Endothelial cell of umbilical vein (primary cell): ENCODE measurements at regions not wholly inside any gene's neighbourhood (a gene's known extent, or its start where the extent isn't known, plus 50 kb on each side); places are given as distances from the start of the nearest gene placed in this dataset.

Experiments
- BruUV-seq: library from RNA; stranded (reverse); fragments of 400-500 nt; replicated peaks from 2 replicates; lab custom pipeline; 2021; lab: Mats Ljungman, UMichigan
- CTCF ChIA-PET: fragments of 300-600, 350-600 bp; sonication (Branson Sonifier 250); formaldehyde crosslinking; loops from one replicate; lab custom pipeline; 2021; ENCODE audit warnings: antibody characterized with exemption, inconsistent platforms; lab: Charles Lee
- POLR2A ChIA-PET: fragments of 300-600, 350-600 bp; sonication (Branson Sonifier 250); formaldehyde crosslinking; loops from one replicate; lab custom pipeline; 2021; ENCODE audit warnings: antibody characterized with exemption, inconsistent platforms; lab: Charles Lee
- DNase-seq: peaks from one replicate; pipeline ENCODE4 v3.0.0-alpha.2; 2011; ENCODE audit warnings: low read depth, low spot score
- FAIRE-seq: peaks from 2 replicates; lab custom pipeline; 2011; peaks lifted over from hg19 to GRCh38; lab: Jason Lieb, UNC
- H2AFZ ChIP-seq: 2 replicates; pipeline ENCODE4 v1.6.0; 2012; ENCODE audit warnings: low read depth, low read length, control low read depth, inconsistent platforms
- H3K27ac ChIP-seq: 2 replicates; pipeline ENCODE4 v1.5.1; 2011; ENCODE audit warnings: low read depth, mild to moderate bottlenecking, control low read depth, low read length, moderate library complexity; ENCODE audit not compliant: insufficient read depth
- H3K27me3 ChIP-seq, 2 experiments: 2 replicates each; pipeline versions ENCODE4 v1.6.0 to v1.6.1; 2011; ENCODE audit warnings: low read length in 2 of 2, mixed read lengths in 1 of 2; ENCODE audit not compliant: control insufficient read depth in 2 of 2, insufficient read depth in 2 of 2
- H3K36me3 ChIP-seq, 2 experiments: 2 replicates in 1 of 2; 3 replicates in 1 of 2; pipeline ENCODE4 v1.5.1; 2011; ENCODE audit warnings: low read length in 2 of 2, mild to moderate bottlenecking in 1 of 2, moderate library complexity in 1 of 2; ENCODE audit not compliant: control insufficient read depth in 2 of 2, insufficient read depth in 2 of 2; ENCODE audit errors: extremely low read depth in 1 of 2
- H3K4me1 ChIP-seq: 3 replicates; pipeline ENCODE4 v1.5.1; 2011; ENCODE audit warnings: mild to moderate bottlenecking, low read length; ENCODE audit not compliant: control insufficient read depth, insufficient read depth; ENCODE audit errors: extremely low read depth
- H3K4me2 ChIP-seq: 2 replicates; pipeline ENCODE4 v1.6.1; 2011; ENCODE audit warnings: low read length, control low read depth, mixed read lengths; ENCODE audit not compliant: insufficient read depth
- H3K4me3 ChIP-seq, 3 experiments: fragments of 200-600 bp in 1 of 3; sonication (generic), shearing (Covaris generic) in 1 of 3; replicated peaks in 1 of 3; 2 replicates each; pipeline ENCODE4 v1.5.1; 2011 to 2016; ENCODE audit warnings: control low read depth in 3 of 3, low read length in 3 of 3, mild to moderate bottlenecking in 2 of 3, inconsistent platforms in 1 of 3, low read depth in 1 of 3, moderate library complexity in 1 of 3; ENCODE audit not compliant: insufficient read depth in 1 of 3
- H3K79me2 ChIP-seq: 2 replicates; pipeline ENCODE4 v1.6.0; 2012; ENCODE audit warnings: low read length, inconsistent platforms; ENCODE audit not compliant: control insufficient read depth, insufficient read depth
- H3K9ac ChIP-seq: replicated peaks from 2 replicates; pipeline ENCODE3; 2011; ENCODE audit warnings: low read length, control low read depth; ENCODE audit not compliant: insufficient read depth; ENCODE audit errors: extremely low read depth
- H3K9me1 ChIP-seq: replicated peaks from 3 replicates; pipeline ENCODE4 v1.6.0; 2011; ENCODE audit warnings: mild to moderate bottlenecking, low read length; ENCODE audit not compliant: control insufficient read depth, insufficient read depth; ENCODE audit errors: extremely low read depth
- H3K9me3 ChIP-seq: replicated peaks from 2 replicates; pipeline ENCODE4 v1.5.1; 2012; ENCODE audit warnings: low read length, inconsistent platforms; ENCODE audit not compliant: control insufficient read depth, insufficient read depth
- H4K20me1 ChIP-seq: replicated peaks from 2 replicates; pipeline ENCODE3; 2011; ENCODE audit warnings: mild to moderate bottlenecking, low read length; ENCODE audit not compliant: control insufficient read depth, insufficient read depth; ENCODE audit errors: extremely low read depth
- CTCF ChIP-seq, 2 donors: IDR thresholded peaks; 1 replicate in 1 of 2; 2 replicates in 1 of 2; pipeline ENCODE4 v1.5.1; 2011; ENCODE audit warnings: low read length in 2 of 2, mild to moderate bottlenecking in 2 of 2, moderate library complexity in 2 of 2, control low read depth in 1 of 2, inconsistent platforms in 1 of 2, low read depth in 1 of 2; ENCODE audit not compliant: insufficient read depth in 1 of 2; ENCODE audit errors: extremely low read depth in 1 of 2
- EZH2 ChIP-seq: IDR thresholded peaks from 2 replicates; pipeline ENCODE4 v1.6.1; 2012; ENCODE audit warnings: borderline replicate concordance, low read depth, mild to moderate bottlenecking, moderate library complexity, low read length, inconsistent platforms; ENCODE audit not compliant: severe bottlenecking
- FOS ChIP-seq: IDR thresholded peaks from 2 replicates; pipeline ENCODE4 v1.6.1; 2011; ENCODE audit warnings: mild to moderate bottlenecking, low read length, moderate library complexity, borderline replicate concordance; ENCODE audit not compliant: insufficient read depth
- GATA2 ChIP-seq: IDR thresholded peaks from 2 replicates; pipeline ENCODE4 v1.7.0; 2011; ENCODE audit warnings: low read depth, mild to moderate bottlenecking, moderate library complexity, mixed read lengths, low read length; ENCODE audit not compliant: insufficient read length, insufficient read depth
- JUN ChIP-seq: IDR thresholded peaks from 2 replicates; pipeline ENCODE4 v1.6.1; 2011; ENCODE audit warnings: borderline replicate concordance, low read depth; ENCODE audit not compliant: insufficient read length, insufficient read depth
- MAX ChIP-seq: IDR thresholded peaks from 2 replicates; pipeline ENCODE4 v1.6.1; 2011; ENCODE audit not compliant: insufficient read depth, insufficient read length
- POLR2A ChIP-seq: IDR thresholded peaks from 2 replicates; pipeline ENCODE4 v1.6.1; 2012; ENCODE audit warnings: low read depth, mild to moderate bottlenecking, control low read depth, low read length
- POLR2AphosphoS5 ChIP-seq: IDR thresholded peaks from 2 replicates; pipeline ENCODE4 v1.6.1; 2012; ENCODE audit warnings: low read depth, mild to moderate bottlenecking, control low read depth, low read length, moderate library complexity; ENCODE audit not compliant: insufficient read depth
- dilution Hi-C: fragments of 300-500 bp; cut with MboI; formaldehyde crosslinking; loops from one replicate; pipeline ENCODE4 v1.15.0; 2019; ENCODE audit warnings: low sequenced_read_pairs; ENCODE audit not compliant: extremely low pct_ligation_motif_present
- intact Hi-C: fragments of 100-400 bp; cut with micrococcal nuclease; formaldehyde crosslinking; loops from one replicate; pipeline ENCODE4 v1.10.0; 2022

- Histone ChIP-seq H3K36me3 (no peaks in the 10 kb centered on the region), H3K9me3 (no peaks in the 10 kb centered on the region), H2AFZ (peak overlapping the region; percentile 42), H3K4me3 (no peak overlapping the region), H3K9ac (no peak overlapping the region), H3K27ac (no peak overlapping the region), H4K20me1 (no peaks in the 10 kb centered on the region), H3K4me2 (peak overlapping the region; percentile 30), H3K27me3 (no peaks in the 10 kb centered on the region), H3K4me1 (peaks cover 7% of the 10 kb centered on the region), H3K9me1 (no peaks in the 10 kb centered on the region), H3K79me2 (no peaks in the 10 kb centered on the region)
- TF ChIP-seq FOS (peak; percentile 79), EZH2 (no peak), GATA2 (no peak), MAX (no peak), POLR2A (no peak), POLR2AphosphoS5 (no peak), CTCF (IDR thresholded peaks at IDR 0.05; ENCODE audit: extremely low read depth in 1 of 2, insufficient read depth in 1 of 2, low read depth in 1 of 2, low read length in 2 of 2) (no peak), JUN (peak; percentile 67)
- DNase-seq (peak; percentile 36), FAIRE-seq (no peak)
- ChIA-PET CTCF (interaction anchor here (1.1 to 1.4 kb wide), 4 partner anchors 9 to 84 kb away, joined by 3 to 10 read pairs (median 3); no protein-coding TSS in a partner anchor), POLR2A (no interaction called here)
- no TSS peak for BruUV-seq
- intact Hi-C loops, result loop anchor here (5.0 kb wide), 1 partner anchor 82 kb away; the partner anchor contains the start of gene DSEL
- dilution Hi-C loops, result no loop called here
Observed at GRCh38 chr18:67599277-67599676, 82.8 kb upstream of the DSEL start.
